ENCODE measurements at regions not wholly inside any gene's neighbourhood (a gene's known extent, or its start where the extent isn't known, plus 50 kb on each side); places are given as distances from the start of the nearest gene placed in this dataset.

- no peaks in the 10 kb centered on the region for H3K4me1 ChIP-seq (ENCODE audit: low read depth)
- no peak for DNase-seq
- TF ChIP-seq, protein P1, sequence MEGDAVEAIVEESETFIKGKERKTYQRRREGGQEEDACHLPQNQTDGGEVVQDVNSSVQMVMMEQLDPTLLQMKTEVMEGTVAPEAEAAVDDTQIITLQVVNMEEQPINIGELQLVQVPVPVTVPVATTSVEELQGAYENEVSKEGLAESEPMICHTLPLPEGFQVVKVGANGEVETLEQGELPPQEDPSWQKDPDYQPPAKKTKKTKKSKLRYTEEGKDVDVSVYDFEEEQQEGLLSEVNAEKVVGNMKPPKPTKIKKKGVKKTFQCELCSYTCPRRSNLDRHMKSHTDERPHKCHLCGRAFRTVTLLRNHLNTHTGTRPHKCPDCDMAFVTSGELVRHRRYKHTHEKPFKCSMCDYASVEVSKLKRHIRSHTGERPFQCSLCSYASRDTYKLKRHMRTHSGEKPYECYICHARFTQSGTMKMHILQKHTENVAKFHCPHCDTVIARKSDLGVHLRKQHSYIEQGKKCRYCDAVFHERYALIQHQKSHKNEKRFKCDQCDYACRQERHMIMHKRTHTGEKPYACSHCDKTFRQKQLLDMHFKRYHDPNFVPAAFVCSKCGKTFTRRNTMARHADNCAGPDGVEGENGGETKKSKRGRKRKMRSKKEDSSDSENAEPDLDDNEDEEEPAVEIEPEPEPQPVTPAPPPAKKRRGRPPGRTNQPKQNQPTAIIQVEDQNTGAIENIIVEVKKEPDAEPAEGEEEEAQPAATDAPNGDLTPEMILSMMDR (IDR thresholded peaks at IDR 0.05): no peak
- H3K36me3 ChIP-seq (ENCODE audit: low read depth): no peaks in the 10 kb centered on the region
- no peak overlapping the region for H3K4me3 ChIP-seq
- intact Hi-C loops (cut with DNase I, micrococcal nuclease): no loop called here
- no peak for ATAC-seq
- H3K9me3 ChIP-seq: no peaks in the 10 kb centered on the region
Observed at GRCh38 chr5:155101697-155102096, 88.1 kb downstream of the KIF4B start.

- no peak for ATAC-seq
- intact Hi-C loops (cut with DNase I, micrococcal nuclease): no loop called here
- Histone ChIP-seq H3K36me3 (ENCODE audit: low read depth) (no peaks in the 10 kb centered on the region), H3K4me3 (no peak overlapping the region), H3K4me1 (ENCODE audit: low read depth) (no peaks in the 10 kb centered on the region), H3K9me3 (no peaks in the 10 kb centered on the region)
- no peak for DNase-seq
- TF ChIP-seq, protein P1 (IDR thresholded peaks at IDR 0.05): no peak
Observed at GRCh38 chr5:155103146-155103545, 89.6 kb downstream of the KIF4B start.

- Histone ChIP-seq H3K36me3 (ENCODE audit: low read depth) (no peaks in the 10 kb centered on the region), H3K4me1 (ENCODE audit: low read depth) (no peaks in the 10 kb centered on the region), H3K4me3 (no peak overlapping the region), H3K9me3 (no peaks in the 10 kb centered on the region)
- DNase-seq: no peak
- no peak for ATAC-seq
- TF ChIP-seq, protein P1 (IDR thresholded peaks at IDR 0.05): no peak
- intact Hi-C loops (cut with DNase I, micrococcal nuclease): no loop called here
Observed at GRCh38 chr5:155104441-155104840, 90.9 kb downstream of the KIF4B start.

GRCh38 chr5:155106221-155106620 is 92.7 kb downstream of the KIF4B start:
- no peak for DNase-seq
- intact Hi-C loops (cut with DNase I, micrococcal nuclease): no loop called here
- ATAC-seq: no peak
- Histone ChIP-seq H3K9me3 (no peaks in the 10 kb centered on the region), H3K4me3 (no peak overlapping the region), H3K4me1 (ENCODE audit: low read depth) (no peaks in the 10 kb centered on the region), H3K36me3 (ENCODE audit: low read depth) (no peaks in the 10 kb centered on the region)
- TF ChIP-seq, protein P1 (IDR thresholded peaks at IDR 0.05): no peak

DNA sequence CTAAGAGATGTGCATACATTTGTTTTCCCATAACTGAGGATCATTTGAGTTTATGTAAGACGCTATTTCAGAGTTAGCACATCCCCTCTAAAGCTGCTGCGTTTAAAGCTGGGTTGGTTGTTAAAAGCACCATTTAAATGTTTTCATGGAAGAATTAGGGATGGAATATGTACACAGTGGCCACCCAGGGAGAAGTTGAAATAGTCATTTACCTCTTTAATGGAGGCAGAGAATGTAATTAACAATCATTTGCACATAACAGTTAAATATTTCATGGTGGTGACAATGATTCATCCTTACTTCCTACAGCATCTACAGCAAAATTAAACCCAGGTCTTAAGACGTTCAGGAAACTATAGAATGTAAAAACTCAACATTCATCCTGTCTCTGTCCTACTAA is 100.3 kb downstream of the KIF4B start:
- intact Hi-C loops (cut with DNase I, micrococcal nuclease): no loop called here
- Histone ChIP-seq H3K36me3 (ENCODE audit: low read depth) (no peaks in the 10 kb centered on the region), H3K4me3 (no peak overlapping the region), H3K4me1 (ENCODE audit: low read depth) (no peaks in the 10 kb centered on the region), H3K9me3 (no peaks in the 10 kb centered on the region)
- TF ChIP-seq, protein P1 (IDR thresholded peaks at IDR 0.05): no peak
- DNase-seq: no peak
- no peak for ATAC-seq

DNA sequence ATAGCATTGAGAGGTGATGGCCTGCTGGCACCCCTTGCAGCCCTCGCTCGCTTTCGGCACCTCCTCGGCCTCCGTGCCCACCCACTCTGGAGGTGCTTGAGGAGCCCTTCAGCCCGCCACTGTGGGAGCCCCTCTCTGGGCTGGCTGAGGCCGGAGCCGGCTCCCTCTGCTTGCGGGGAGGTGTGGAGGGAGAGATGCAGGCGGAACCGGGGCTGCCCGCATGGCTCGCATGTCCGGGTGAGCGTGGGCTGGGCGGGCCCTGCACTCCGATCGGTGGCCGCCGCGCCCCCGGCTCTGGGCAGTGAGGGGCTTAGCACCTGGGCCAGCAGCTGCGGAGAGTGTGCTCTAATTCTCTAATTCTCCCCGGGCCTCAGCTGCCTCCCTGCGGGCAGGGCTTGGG is 101.1 kb downstream of the KIF4B start:
- TF ChIP-seq, protein P1 (IDR thresholded peaks at IDR 0.05): no peak
- no peak overlapping the region for H3K4me3 ChIP-seq
- H3K9me3 ChIP-seq: no peaks in the 10 kb centered on the region
- intact Hi-C loops (cut with DNase I, micrococcal nuclease): no loop called here
- no peak for DNase-seq
- ATAC-seq: no peak
- H3K36me3 ChIP-seq (ENCODE audit: low read depth): no peaks in the 10 kb centered on the region
- H3K4me1 ChIP-seq (ENCODE audit: low read depth): no peaks in the 10 kb centered on the region

All from mucosa of descending colon (tissue), 3 donors.